GM18520 (cell line): ENCODE measurements at regions not wholly inside any gene's neighbourhood (a gene's known extent, or its start where the extent isn't known, plus 50 kb on each side); places are given as distances from the start of the nearest gene placed in this dataset.

Experiments
- ATAC-seq: cut with Tn5 transposase; IDR thresholded peaks from one replicate; pipeline ENCODE4 v1.9.1; 2021; ENCODE audit not compliant: unreplicated experiment

DNA sequence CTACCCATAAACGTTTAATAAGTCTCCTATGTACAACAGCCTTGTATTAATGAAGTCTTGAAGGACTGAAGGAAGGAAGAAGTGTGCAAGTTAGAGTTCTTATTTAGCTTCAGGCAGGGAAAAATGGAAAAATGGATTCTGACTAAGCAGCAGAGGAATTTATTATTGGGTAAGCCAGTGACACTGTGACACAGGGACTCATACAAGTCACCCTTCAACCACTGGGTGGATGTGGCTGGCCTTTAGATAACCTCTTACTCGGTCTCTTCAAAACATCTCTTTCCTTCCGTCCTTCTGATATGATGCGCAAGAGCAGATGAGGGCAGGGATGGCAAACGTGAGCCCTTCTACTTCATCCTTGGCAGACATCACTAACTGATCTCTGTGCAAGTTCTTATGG lies 145.6 kb downstream of the DHX35 start:
- ATAC-seq: no peak

DNA sequence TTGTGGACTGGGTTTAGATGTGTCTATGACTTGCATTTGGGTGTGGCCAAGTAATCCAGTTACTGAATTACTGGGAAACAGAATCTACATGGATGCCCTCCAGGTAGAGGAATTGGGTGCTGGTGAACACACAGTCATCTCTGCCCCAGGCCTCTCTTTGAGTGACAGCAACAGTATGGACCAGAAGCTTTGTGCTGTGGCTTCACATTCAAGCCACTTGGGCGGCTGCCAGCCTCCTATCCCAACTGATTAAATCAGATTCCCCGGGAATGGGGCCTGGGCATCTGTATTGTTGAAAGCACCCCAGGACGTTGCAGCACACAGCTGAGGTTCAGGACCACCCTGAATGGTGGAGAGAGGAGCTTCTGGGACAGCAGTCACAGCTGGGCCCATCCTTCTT lies 144.6 kb downstream of the DHX35 start:
- ATAC-seq: no peak

GRCh38 chr20:39105551-39105950 lies 143.4 kb downstream of the DHX35 start:
- ATAC-seq: no peak

GRCh38 chr20:39103732-39104131 lies 141.6 kb downstream of the DHX35 start:
- no peak for ATAC-seq

DNA sequence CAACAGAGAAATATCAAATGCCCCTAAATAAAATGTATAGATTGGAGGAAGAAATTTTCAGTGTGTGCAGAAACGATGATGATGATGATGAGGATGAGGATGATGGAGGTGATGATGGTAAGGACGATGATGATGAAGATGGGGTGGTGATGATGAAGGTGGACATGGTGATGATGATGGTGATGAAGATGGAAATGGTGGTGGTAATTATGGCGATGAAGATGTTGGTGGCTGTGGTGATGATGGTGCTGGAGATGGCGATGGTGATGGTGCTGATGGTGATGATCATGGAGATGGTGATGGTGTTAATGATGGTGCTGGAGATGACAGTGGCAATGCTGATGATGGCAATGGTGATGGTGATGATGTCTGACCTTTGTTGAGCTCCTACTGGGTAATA lies 141.2 kb downstream of the DHX35 start:
- ATAC-seq: no peak

DNA sequence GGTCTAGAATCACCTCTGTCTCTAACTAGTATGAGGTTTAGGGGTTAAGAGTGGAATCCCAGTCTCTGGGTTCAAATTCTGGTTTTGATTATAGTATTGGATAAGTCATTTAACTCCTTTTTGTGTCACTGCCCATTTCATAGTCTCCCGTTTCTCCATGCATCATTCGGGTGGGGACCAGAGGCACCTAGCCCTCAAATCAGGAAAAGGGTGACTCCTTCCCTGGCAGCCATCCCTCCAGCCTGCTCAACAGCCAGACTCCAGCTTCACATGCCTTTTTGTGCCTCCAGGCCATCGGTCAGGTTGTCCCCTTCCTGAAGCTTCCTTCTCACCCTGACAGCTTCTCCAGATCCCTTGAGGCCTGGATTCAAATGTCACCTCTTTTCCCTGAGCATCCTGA lies 139.8 kb downstream of the DHX35 start:
- ATAC-seq: no peak

DNA sequence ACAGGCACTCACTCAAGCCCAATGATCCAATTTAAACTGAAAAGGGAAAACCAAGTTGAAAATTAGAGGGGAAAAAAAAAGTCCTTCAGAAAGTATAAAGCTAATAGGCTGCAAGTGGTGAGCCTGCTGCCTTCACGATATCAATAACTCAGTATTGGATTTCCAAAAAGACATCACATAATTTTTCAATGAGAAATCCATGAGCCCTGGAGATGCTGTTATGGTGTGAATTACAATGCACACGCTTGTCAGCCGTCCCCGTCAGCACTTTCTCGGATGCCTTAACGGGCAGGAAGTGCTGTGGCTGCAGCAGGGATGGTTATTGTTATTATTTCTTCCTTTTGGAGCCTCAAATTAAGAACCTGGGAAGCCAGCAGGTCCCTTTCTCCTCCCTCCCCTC lies 138.5 kb downstream of the DHX35 start:
- no peak for ATAC-seq

GRCh38 chr20:39097889-39098288 lies 135.7 kb downstream of the DHX35 start:
- no peak for ATAC-seq

GRCh38 chr20:39095870-39096269 lies 133.7 kb downstream of the DHX35 start:
- ATAC-seq: no peak

GRCh38 chr20:39094391-39094790 lies 132.2 kb downstream of the DHX35 start:
- no peak for ATAC-seq

DNA sequence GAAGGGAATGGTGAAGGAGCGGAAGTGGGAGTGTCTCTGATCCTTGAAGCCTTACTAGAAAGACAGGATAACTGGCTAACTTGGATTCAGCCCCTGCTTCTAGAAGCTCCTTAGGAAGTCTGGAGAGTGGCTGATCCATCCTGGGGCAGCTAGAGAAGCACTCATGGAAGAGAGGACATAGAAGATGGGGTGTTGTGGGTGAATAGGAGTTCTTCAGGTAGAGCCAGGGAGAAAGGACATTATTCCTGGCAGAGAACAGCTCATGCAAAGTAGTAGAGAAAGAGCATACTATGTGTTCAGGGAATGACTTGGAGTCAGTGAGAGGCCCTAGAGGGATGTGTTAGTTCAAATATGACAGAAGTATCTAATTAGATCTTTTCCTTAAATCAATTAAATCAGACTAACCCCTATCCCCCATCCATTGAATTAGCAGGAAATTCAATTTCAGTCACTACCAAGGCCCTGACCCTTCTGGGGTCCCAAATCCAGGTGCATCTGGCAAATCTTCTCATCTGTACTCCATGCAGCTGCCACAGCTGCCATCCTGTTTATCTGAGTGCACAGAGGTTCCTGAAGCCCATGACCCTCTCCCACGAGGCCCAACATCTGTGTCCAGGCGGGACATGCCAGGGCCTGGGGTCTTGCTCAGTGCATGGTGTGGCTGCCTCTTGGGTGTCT lies 130.7 kb downstream of the DHX35 start:
- ATAC-seq: no peak

- ATAC-seq: no peak
Observed at GRCh38 chr20:39090906-39091305, 128.8 kb downstream of the DHX35 start.

- ATAC-seq: no peak
Observed at GRCh38 chr20:39089797-39090196, 127.7 kb downstream of the DHX35 start.
